ENCODE measurements at regions not wholly inside any gene's neighbourhood (a gene's known extent, or its start where the extent isn't known, plus 50 kb on each side); places are given as distances from the start of the nearest gene placed in this dataset.

DNA sequence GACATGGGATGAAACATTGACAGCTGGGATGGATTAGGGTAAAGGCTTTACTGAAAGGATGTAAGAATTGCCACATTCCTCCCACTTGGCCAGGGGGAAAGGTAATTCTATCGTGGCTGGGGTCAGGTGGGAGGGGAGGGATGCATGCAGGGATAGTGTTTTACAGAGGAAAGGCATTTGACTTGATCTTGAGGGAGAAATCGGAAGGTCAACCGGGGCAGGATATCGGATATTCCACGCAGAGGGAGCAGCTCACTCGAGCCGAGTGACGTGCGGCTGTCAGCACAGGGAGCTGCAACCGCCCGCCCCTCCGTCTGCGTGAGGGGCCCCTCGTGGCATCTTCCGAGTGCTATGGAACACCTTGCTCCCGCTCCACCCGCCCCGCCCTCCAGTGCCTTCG, 63.4 kb upstream of the ADAMTS2 start:
- Mint-ChIP-seq H3K27me3 (ENCODE audit: insufficient read depth, unreplicated experiment) (no peaks in the 10 kb centered on the region), H3K9me3 (ENCODE audit: unreplicated experiment) (peaks cover 9% of the 10 kb centered on the region), H3K4me3 (ENCODE audit: unreplicated experiment) (no peak overlapping the region), H3K36me3 (ENCODE audit: insufficient read depth, unreplicated experiment) (no peaks in the 10 kb centered on the region), H3K27ac (ENCODE audit: unreplicated experiment) (no peak overlapping the region), H3K4me1 (ENCODE audit: low read depth, unreplicated experiment) (no peaks in the 10 kb centered on the region)
- TF ChIP-seq CTCF (IDR thresholded peaks at IDR 0.05; ENCODE audit: insufficient read depth in 1 of 2, low read depth in 1 of 2, low read length in 1 of 2, severe bottlenecking in 1 of 2, unreplicated experiment in 1 of 2), result no peak
- Histone ChIP-seq H3K4me1 (no peaks in the 10 kb centered on the region), H3K36me3 (ENCODE audit: control insufficient read depth, insufficient read depth, low read length) (no peaks in the 10 kb centered on the region), H3K4me3 (ENCODE audit: low read depth, low read length) (no peak overlapping the region), H3K27me3 (replicated peaks; ENCODE audit: control insufficient read depth, insufficient read depth, low read length) (no peaks in the 10 kb centered on the region), H3K9me3 (no peaks in the 10 kb centered on the region)
- no peak for DNase-seq
- POLR2A ChIA-PET, result no interaction called here
- CTCF ChIA-PET, result no interaction called here
- intact Hi-C loops (cut with micrococcal nuclease; ENCODE audit: unreplicated experiment), result no loop called here
- BruUV-seq (replicated peaks), result no TSS peak

DNA sequence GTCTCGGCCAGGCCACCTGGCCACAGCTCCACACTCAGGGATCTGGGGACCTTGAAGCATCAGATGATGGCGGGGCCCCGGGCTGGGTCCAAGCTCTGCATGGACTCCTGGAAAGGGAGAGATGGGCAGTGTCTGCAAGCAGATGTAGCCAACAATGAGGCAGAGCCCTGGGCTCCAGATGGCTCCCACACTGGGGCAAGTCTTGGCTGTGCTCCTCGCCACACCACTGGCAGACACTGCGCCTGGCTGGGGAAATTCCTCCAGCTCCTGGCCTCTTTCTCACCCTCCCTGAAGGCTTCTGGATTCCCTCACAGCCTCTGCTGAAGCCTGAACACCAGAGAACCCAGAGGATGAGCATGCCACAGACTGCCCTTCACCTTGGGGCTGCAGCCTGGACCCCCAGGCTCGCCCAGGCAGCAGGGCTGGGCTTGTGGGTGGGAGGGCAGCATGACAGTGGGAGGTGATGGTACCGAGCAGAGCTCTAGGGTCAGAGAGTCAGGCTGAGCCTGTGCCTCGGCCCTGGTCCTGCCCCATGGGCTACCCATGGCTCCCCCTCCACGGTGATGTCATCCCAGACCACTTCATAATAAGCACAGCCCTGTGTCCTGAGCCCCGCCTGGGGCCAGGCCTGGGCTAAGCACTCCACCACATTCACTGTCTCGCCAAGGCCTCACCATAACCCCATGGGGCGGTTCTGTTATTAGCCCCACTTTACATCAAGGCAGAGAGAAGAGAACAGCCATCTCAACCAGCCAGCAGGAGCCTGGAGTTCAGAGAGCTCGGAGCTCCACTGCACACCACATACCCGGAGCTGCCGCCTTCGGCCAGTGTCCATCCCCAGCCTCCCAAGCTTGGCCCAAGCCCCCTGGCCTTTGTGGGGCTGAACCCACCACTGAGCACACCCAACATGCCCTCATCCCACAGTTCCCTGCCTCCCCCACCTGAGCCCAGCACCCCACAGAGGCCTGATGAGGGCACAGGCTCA, 62.2 kb upstream of the ADAMTS2 start:
- BruUV-seq (replicated peaks), result no TSS peak
- H3K9me3 ChIP-seq, result no peaks in the 10 kb centered on the region
- Mint-ChIP-seq H3K27me3 (ENCODE audit: insufficient read depth, unreplicated experiment) (no peaks in the 10 kb centered on the region), H3K27ac (ENCODE audit: unreplicated experiment) (no peak overlapping the region), H3K4me1 (ENCODE audit: low read depth, unreplicated experiment) (no peaks in the 10 kb centered on the region), H3K9me3 (ENCODE audit: unreplicated experiment) (peaks cover 20% of the 10 kb centered on the region), H3K4me3 (ENCODE audit: unreplicated experiment) (no peak overlapping the region), H3K36me3 (ENCODE audit: insufficient read depth, unreplicated experiment) (no peaks in the 10 kb centered on the region)
- H3K36me3 ChIP-seq (ENCODE audit: control insufficient read depth, insufficient read depth, low read length), result no peaks in the 10 kb centered on the region
- H3K4me1 ChIP-seq, result no peaks in the 10 kb centered on the region
- intact Hi-C loops (cut with micrococcal nuclease; ENCODE audit: unreplicated experiment), result no loop called here
- ChIA-PET CTCF (no interaction called here), POLR2A (no interaction called here)
- H3K27me3 ChIP-seq (replicated peaks; ENCODE audit: control insufficient read depth, insufficient read depth, low read length), result no peaks in the 10 kb centered on the region
- DNase-seq, result no peak
- no peak overlapping the region for H3K4me3 ChIP-seq (ENCODE audit: low read depth, low read length)
- TF ChIP-seq CTCF (IDR thresholded peaks at IDR 0.05; ENCODE audit: insufficient read depth in 1 of 2, low read depth in 1 of 2, low read length in 1 of 2, severe bottlenecking in 1 of 2, unreplicated experiment in 1 of 2), result no peak

DNA sequence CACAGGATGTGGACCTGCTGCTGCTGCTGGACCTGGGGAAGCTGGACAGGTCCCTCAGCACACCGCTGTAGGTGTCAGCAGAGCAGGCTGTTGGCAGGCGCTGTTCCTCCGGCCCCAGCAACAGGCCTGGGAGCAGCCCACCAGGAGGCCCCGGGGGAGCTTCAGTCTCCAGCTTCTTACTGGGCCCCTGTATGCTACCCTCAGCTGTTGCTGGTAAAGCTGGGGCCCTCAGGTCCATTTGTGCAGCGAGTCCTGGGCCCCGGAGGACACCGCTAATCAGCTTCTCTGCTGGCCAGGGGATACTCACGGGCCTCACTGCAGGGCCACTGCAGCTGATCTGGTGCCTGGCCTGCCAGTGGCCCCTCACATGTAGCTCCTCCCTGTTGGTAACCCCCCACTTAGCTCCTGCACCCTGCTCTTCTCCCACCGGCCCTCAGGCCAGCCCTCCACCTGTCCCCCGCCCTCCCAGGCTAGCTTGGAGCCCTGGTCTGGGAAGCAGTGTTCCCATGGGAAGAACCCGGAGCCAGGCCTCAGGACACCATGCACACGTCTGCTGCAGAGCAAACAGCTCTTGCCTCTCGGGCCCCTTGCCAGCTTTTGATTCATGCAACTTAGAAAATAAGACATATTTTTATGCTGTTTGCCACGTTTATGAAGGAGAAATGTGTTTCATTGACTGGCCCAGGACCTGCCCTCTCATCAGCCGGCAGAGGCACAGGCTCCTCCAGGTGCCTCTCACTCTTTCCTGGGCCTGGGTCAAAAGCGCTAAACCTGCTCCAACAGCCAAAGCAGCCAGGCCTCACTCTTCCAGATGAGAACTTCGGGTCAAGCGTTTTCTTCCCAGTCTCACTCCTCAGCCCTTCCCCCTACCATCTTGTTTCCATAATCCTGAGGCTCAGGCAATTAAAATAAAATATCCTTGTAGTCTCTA, 61.0 kb upstream of the ADAMTS2 start:
- Histone ChIP-seq H3K4me3 (ENCODE audit: low read depth, low read length) (no peak overlapping the region), H3K36me3 (ENCODE audit: control insufficient read depth, insufficient read depth, low read length) (no peaks in the 10 kb centered on the region), H3K27me3 (replicated peaks; ENCODE audit: control insufficient read depth, insufficient read depth, low read length) (no peaks in the 10 kb centered on the region), H3K4me1 (no peaks in the 10 kb centered on the region), H3K9me3 (peaks cover 3% of the 10 kb centered on the region)
- POLR2A ChIA-PET, result no interaction called here
- CTCF ChIA-PET, result interaction anchor here (0.6 kb wide), 1 partner anchor 1103 kb away, joined by 3 read pairs; no protein-coding TSS in a partner anchor
- Mint-ChIP-seq H3K27me3 (ENCODE audit: insufficient read depth, unreplicated experiment) (no peaks in the 10 kb centered on the region), H3K4me3 (ENCODE audit: unreplicated experiment) (no peak overlapping the region), H3K4me1 (ENCODE audit: low read depth, unreplicated experiment) (no peaks in the 10 kb centered on the region), H3K27ac (ENCODE audit: unreplicated experiment) (no peak overlapping the region), H3K9me3 (ENCODE audit: unreplicated experiment) (peaks cover 31% of the 10 kb centered on the region), H3K36me3 (ENCODE audit: insufficient read depth, unreplicated experiment) (no peaks in the 10 kb centered on the region)
- TF ChIP-seq CTCF (IDR thresholded peaks at IDR 0.05; ENCODE audit: insufficient read depth in 1 of 2, low read depth in 1 of 2, low read length in 1 of 2, severe bottlenecking in 1 of 2, unreplicated experiment in 1 of 2), result no peak
- no peak for DNase-seq
- intact Hi-C loops (cut with micrococcal nuclease; ENCODE audit: unreplicated experiment), result no loop called here
- no TSS peak for BruUV-seq (replicated peaks)

Measured in Caco-2 (cell line).